Neural cell (in vitro differentiated cells): ENCODE measurements at regions not wholly inside any gene's neighbourhood (a gene's known extent, or its start where the extent isn't known, plus 50 kb on each side); places are given as distances from the start of the nearest gene placed in this dataset.

ENCODE experiments used
- H2AFZ ChIP-seq: fragments of 200-600, 300-800 bp; sonication (generic), shearing (Covaris generic); 2 replicates; pipeline ENCODE4 v1.6.0; 2014; ENCODE audit warnings: low read depth, mild to moderate bottlenecking, antibody characterized with exemption, low read length, moderate library complexity
- H3F3A ChIP-seq: fragments of 200-600 bp; shearing (Covaris generic); 2 replicates; pipeline ENCODE4 v1.6.1; 2016; ENCODE audit warnings: mild to moderate bottlenecking, moderate library complexity, mixed read lengths, antibody characterized with exemption, low read length; ENCODE audit not compliant: insufficient read depth, poor library complexity, severe bottlenecking
- H3K27ac ChIP-seq: fragments of 200-600, 300-800 bp; sonication (generic), shearing (Covaris generic); 2 replicates; pipeline ENCODE4 v1.5.1; 2014; ENCODE audit warnings: mild to moderate bottlenecking, low read length, moderate library complexity
- H3K27me3 ChIP-seq: fragments of 300-800, 200-600 bp; sonication (generic), shearing (Covaris generic); 2 replicates; pipeline ENCODE4 v1.6.0; 2014; ENCODE audit warnings: mild to moderate bottlenecking, low read depth, low read length, moderate library complexity; ENCODE audit not compliant: insufficient read depth
- H3K36me3 ChIP-seq: fragments of 300-800, 200-600 bp; sonication (generic), shearing (Covaris generic); 2 replicates; pipeline ENCODE4 v1.5.1; 2014; ENCODE audit warnings: mild to moderate bottlenecking, antibody characterized with exemption, low read length, moderate library complexity; ENCODE audit not compliant: insufficient read depth
- H3K4me2 ChIP-seq: fragments of 300-800, 200-600 bp; sonication (generic), shearing (Covaris generic); 2 replicates; pipeline ENCODE4 v1.6.0; 2014; ENCODE audit warnings: mild to moderate bottlenecking, low read length
- H3K4me3 ChIP-seq: fragments of 300-800, 200-600 bp; sonication (generic), shearing (Covaris generic); 2 replicates; pipeline ENCODE4 v1.5.1; 2014; ENCODE audit warnings: mild to moderate bottlenecking, low read length, moderate library complexity
- H3K79me2 ChIP-seq: fragments of 200-600 bp; shearing (Covaris generic); replicated peaks from 2 replicates; pipeline ENCODE4 v1.6.0; 2014; ENCODE audit warnings: mild to moderate bottlenecking, low read length, moderate library complexity; ENCODE audit not compliant: insufficient read depth
- H3K9ac ChIP-seq: fragments of 300-800, 200-600 bp; sonication (generic), shearing (Covaris generic); 2 replicates; pipeline ENCODE4 v1.6.1; 2016; ENCODE audit warnings: mild to moderate bottlenecking, low read length, mixed read lengths
- H3K9me2 ChIP-seq: fragments of 200-600 bp; shearing (Covaris generic); 2 replicates; pipeline ENCODE4 v1.6.1; 2016; ENCODE audit warnings: mild to moderate bottlenecking, low read length, mixed read lengths; ENCODE audit not compliant: insufficient read depth
- H3K9me3 ChIP-seq: fragments of 200-600, 300-800 bp; sonication (generic), shearing (Covaris generic); 2 replicates; pipeline ENCODE4 v1.6.1; 2016; ENCODE audit warnings: mild to moderate bottlenecking, mixed run types, low read length, moderate library complexity, mixed read lengths
- H4K20me1 ChIP-seq: fragments of 200-600 bp; shearing (Covaris generic); 2 replicates; pipeline ENCODE4 v1.6.1; 2016; ENCODE audit warnings: mild to moderate bottlenecking, mixed run types; ENCODE audit not compliant: insufficient read depth
- EP300 ChIP-seq: fragments of 450-650 bp; conservative IDR thresholded peaks from 2 replicates; pipeline ENCODE4 v1.6.1; 2014; ENCODE audit warnings: antibody characterized with exemption, mild to moderate bottlenecking, moderate library complexity; ENCODE audit not compliant: poor library complexity, severe bottlenecking
- EZH2 ChIP-seq: fragments of 200-600, 300-800 bp; shearing (Covaris generic), sonication (generic); IDR thresholded peaks from 2 replicates; pipeline ENCODE4 v1.6.1; 2014; ENCODE audit warnings: antibody characterized with exemption, low read length, borderline replicate concordance, mild to moderate bottlenecking; ENCODE audit not compliant: insufficient read depth, poor library complexity, severe bottlenecking
- MXI1 ChIP-seq: fragments of 450-650 bp; conservative IDR thresholded peaks from 2 replicates; pipeline ENCODE4 v1.6.1; 2014; ENCODE audit warnings: antibody characterized with exemption, mild to moderate bottlenecking; ENCODE audit not compliant: poor library complexity, severe bottlenecking
- POLR2AphosphoS5 ChIP-seq: IDR thresholded peaks from 2 replicates; pipeline ENCODE4 v1.6.1; 2012
- RAD21 ChIP-seq: fragments of 450-650 bp; conservative IDR thresholded peaks from 2 replicates; pipeline ENCODE4 v1.6.1; 2014; ENCODE audit warnings: antibody characterized with exemption, mild to moderate bottlenecking, moderate library complexity
- SMC3 ChIP-seq: fragments of 450-650 bp; conservative IDR thresholded peaks from 2 replicates; pipeline ENCODE4 v1.6.1; 2014; ENCODE audit warnings: antibody characterized with exemption, mild to moderate bottlenecking, moderate library complexity; ENCODE audit not compliant: poor library complexity
- TAF1 ChIP-seq: IDR thresholded peaks from 2 replicates; pipeline ENCODE4 v1.6.1; 2012; ENCODE audit warnings: low read depth
- TF ChIP-seq, protein P1 (sequence below): fragments of 450-650 bp; IDR thresholded peaks from 2 replicates; pipeline ENCODE4 v1.5.1; 2014; ENCODE audit warnings: antibody characterized with exemption, mild to moderate bottlenecking, moderate library complexity; ENCODE audit not compliant: poor library complexity, severe bottlenecking
- TF ChIP-seq, protein P2 (sequence below): IDR thresholded peaks from 2 replicates; pipeline ENCODE4 v1.6.1; 2012; ENCODE audit warnings: borderline replicate concordance

DNA sequence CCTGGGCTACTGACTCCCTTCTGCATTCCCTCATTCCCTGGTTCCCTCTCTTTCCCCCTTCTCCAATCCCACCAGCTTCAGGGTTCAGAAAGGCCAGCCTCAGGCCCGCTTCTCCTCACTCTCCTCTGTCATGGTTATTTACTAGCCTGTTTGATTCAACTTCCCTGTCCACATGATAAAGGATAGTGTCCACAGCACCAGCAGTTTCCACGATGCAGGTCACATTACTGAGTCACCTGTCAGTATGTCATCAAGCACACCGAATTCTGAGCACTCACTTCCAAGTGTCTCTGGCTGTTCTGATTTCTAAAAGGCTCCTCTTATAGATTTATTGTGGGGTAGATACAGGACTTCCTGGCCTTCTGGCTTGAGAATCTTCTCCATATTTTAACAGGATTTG is 96.6 kb upstream of the CTNNB1 start:
- no peaks in the 10 kb centered on the region for H3K9me2 ChIP-seq
- H3K4me2 ChIP-seq = no peak overlapping the region
- H3K9me3 ChIP-seq = no peaks in the 10 kb centered on the region
- no peaks in the 10 kb centered on the region for H3F3A ChIP-seq
- H3K79me2 ChIP-seq = no peaks in the 10 kb centered on the region
- no peak overlapping the region for H3K27ac ChIP-seq
- H4K20me1 ChIP-seq = no peaks in the 10 kb centered on the region
- no peak overlapping the region for H2AFZ ChIP-seq
- no peaks in the 10 kb centered on the region for H3K27me3 ChIP-seq
- no peak overlapping the region for H3K9ac ChIP-seq
- no peak overlapping the region for H3K4me3 ChIP-seq
- TF ChIP-seq RAD21 (no peak), POLR2AphosphoS5 (no peak), EZH2 (no peak), TAF1 (no peak), EP300 (no peak), SMC3 (no peak), MXI1 (no peak)
- TF ChIP-seq, protein P1, sequence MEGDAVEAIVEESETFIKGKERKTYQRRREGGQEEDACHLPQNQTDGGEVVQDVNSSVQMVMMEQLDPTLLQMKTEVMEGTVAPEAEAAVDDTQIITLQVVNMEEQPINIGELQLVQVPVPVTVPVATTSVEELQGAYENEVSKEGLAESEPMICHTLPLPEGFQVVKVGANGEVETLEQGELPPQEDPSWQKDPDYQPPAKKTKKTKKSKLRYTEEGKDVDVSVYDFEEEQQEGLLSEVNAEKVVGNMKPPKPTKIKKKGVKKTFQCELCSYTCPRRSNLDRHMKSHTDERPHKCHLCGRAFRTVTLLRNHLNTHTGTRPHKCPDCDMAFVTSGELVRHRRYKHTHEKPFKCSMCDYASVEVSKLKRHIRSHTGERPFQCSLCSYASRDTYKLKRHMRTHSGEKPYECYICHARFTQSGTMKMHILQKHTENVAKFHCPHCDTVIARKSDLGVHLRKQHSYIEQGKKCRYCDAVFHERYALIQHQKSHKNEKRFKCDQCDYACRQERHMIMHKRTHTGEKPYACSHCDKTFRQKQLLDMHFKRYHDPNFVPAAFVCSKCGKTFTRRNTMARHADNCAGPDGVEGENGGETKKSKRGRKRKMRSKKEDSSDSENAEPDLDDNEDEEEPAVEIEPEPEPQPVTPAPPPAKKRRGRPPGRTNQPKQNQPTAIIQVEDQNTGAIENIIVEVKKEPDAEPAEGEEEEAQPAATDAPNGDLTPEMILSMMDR = no peak
- TF ChIP-seq, protein P2, sequence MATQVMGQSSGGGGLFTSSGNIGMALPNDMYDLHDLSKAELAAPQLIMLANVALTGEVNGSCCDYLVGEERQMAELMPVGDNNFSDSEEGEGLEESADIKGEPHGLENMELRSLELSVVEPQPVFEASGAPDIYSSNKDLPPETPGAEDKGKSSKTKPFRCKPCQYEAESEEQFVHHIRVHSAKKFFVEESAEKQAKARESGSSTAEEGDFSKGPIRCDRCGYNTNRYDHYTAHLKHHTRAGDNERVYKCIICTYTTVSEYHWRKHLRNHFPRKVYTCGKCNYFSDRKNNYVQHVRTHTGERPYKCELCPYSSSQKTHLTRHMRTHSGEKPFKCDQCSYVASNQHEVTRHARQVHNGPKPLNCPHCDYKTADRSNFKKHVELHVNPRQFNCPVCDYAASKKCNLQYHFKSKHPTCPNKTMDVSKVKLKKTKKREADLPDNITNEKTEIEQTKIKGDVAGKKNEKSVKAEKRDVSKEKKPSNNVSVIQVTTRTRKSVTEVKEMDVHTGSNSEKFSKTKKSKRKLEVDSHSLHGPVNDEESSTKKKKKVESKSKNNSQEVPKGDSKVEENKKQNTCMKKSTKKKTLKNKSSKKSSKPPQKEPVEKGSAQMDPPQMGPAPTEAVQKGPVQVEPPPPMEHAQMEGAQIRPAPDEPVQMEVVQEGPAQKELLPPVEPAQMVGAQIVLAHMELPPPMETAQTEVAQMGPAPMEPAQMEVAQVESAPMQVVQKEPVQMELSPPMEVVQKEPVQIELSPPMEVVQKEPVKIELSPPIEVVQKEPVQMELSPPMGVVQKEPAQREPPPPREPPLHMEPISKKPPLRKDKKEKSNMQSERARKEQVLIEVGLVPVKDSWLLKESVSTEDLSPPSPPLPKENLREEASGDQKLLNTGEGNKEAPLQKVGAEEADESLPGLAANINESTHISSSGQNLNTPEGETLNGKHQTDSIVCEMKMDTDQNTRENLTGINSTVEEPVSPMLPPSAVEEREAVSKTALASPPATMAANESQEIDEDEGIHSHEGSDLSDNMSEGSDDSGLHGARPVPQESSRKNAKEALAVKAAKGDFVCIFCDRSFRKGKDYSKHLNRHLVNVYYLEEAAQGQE = no peak
- H3K36me3 ChIP-seq = no peaks in the 10 kb centered on the region

DNA sequence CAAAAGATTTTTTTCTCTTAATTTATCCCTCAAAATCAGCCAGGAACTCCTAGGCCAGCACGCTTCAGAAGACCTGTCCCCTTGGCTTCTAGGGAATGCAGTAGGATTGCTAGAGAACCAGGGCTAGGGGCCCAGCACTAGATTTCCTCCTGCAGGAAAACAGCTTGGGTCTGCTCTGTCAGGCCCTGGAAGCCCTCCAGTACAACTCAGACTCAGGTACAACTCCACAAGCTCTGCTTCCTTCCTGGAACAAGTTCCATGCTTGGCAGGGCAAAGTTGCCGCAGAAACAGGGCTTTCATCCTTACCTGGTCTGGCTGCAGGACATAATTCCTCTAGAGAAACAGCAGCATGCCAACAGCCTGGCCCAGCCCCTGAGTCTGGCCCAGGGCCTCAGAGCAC is 96.1 kb upstream of the CTNNB1 start:
- Histone ChIP-seq H3F3A (no peaks in the 10 kb centered on the region), H3K4me3 (no peak overlapping the region), H3K9ac (no peak overlapping the region), H3K9me2 (no peaks in the 10 kb centered on the region), H3K79me2 (no peaks in the 10 kb centered on the region), H3K27me3 (no peaks in the 10 kb centered on the region), H3K36me3 (no peaks in the 10 kb centered on the region), H4K20me1 (no peaks in the 10 kb centered on the region), H3K27ac (no peak overlapping the region), H2AFZ (no peak overlapping the region), H3K9me3 (no peaks in the 10 kb centered on the region), H3K4me2 (no peak overlapping the region)
- TF ChIP-seq MXI1 (no peak), EP300 (no peak), EZH2 (no peak), SMC3 (no peak), RAD21 (no peak), TAF1 (no peak), POLR2AphosphoS5 (no peak)
- TF ChIP-seq, protein P2 = no peak
- TF ChIP-seq, protein P1 = no peak
